KBM-7 (cell line): ENCODE measurements at regions not wholly inside any gene's neighbourhood (a gene's known extent, or its start where the extent isn't known, plus 50 kb on each side); places are given as distances from the start of the nearest gene placed in this dataset.
"Not testable (repeated sequence)": the region's sequence is repeated elsewhere in the genome, so short reads cannot be mapped to it uniquely, and the experiment has no call there.

Source experiments
- DNase-seq: peaks from one replicate; pipeline ENCODE4 v3.0.0-alpha.2; 2015
- in situ Hi-C: fragments of 300-500 bp; cut with MboI; formaldehyde crosslinking; loops from 2 replicates; pipeline ENCODE4 v1.14.3; 2020; ENCODE audit warnings: low sequenced_read_pairs, low pct_unique_long_range_greater_than_20kb, mixed read lengths

DNA sequence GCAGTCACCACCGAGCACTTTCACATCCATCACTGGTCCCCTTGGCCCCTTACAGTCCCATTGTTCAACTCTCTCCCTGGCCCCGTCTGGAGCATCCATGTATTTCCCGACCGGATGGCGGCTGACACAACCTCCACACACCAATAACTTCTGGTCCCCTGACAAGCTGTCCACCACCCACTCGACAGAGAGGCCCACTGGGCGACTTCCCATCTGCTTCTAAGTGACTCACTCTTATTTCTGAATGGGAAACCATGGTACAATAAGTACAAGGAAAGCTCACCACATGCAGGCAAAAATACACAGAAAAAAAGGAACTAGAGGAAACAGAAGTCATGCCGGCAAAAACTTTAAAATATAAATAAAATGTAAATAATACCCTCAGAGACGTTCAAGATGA, 82.9 kb upstream of the RAB12 start:
- in situ Hi-C loops, result no loop called here

DNA sequence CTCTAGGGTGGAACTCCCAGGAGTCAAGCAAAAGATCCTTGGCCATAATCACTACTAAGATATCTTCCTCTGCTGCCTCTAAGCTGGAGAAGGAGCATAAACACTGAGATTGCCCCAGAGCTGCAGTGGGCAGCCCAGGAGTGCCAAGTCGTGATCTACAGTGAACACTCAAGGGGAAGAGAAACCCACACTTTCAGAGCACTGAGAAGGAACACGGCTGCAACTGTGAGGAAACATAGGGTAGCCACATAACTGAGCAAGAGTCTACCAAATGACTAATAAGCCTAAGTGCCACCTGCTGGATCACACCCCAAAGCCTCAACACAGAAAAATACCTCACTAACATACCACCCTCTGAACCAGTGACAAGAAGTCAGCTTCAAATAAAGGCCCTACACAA, 79.6 kb upstream of the RAB12 start:
- in situ Hi-C loops, result no loop called here
- DNase-seq, result no peak

More for the DNA sequence above, 82.9 kb upstream of the RAB12 start:
- DNase-seq, result peak; percentile 13

DNA sequence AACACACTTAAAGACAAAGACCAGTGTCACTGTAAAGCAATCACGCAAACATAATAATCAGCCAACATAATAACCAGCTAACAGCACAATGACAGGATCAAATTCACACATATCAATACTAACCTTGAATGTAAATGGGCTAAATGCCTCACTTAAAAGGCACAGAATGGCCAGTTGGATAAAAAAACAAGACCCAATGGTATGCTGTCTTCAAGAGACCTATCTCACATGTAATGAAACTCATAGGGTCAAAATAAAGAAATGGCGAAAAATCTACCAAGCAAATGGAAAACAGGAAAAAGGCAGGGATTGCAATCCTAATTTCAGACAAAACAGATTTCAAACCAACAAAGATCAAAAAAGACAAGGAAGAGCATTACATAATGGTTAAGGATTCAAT, 78.2 kb upstream of the RAB12 start:
- DNase-seq, in situ Hi-C loops: not testable (repeated sequence)

DNA sequence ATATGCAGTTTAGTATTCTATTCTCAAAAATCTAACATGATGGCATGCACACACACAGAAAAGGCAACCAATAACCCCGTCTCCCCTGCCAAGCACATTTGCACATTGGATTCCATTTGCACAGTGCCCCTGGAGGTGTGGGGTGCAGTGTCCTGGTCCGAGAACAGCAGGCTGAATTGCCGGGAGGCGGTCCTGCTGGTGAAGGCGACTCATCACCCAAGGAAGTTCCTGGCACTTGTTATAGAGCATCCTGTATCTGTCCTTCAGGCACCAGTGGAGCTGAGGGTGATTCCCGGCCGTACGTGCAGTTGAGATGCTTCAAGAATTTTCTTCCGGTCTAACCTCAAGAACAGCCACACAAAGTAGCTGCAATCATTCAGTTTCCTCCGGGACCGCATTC, 73.0 kb upstream of the RAB12 start:
- no peak for DNase-seq
- in situ Hi-C loops, result no loop called here

DNA sequence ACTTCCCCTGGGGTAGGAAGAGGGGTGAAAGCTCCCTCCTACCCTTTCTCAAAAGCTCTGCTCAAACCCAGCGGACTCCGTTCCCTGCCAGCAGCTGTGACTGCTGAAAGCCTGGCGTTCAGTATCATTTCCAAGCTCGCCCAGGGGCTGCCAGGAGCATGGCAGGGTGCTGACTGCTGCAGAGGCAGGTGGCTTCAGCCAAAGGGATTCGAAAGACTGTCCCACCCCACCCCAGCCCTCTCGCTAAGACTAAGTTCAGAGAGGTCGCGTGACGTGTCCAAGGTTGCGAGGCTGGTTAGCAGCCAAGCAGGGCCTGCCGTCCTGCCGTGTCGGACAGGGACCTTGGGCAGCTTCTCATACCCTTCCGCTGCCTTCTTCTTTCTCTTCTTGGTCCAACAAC, 72.3 kb upstream of the RAB12 start:
- in situ Hi-C loops, result no loop called here
- no peak for DNase-seq

DNA sequence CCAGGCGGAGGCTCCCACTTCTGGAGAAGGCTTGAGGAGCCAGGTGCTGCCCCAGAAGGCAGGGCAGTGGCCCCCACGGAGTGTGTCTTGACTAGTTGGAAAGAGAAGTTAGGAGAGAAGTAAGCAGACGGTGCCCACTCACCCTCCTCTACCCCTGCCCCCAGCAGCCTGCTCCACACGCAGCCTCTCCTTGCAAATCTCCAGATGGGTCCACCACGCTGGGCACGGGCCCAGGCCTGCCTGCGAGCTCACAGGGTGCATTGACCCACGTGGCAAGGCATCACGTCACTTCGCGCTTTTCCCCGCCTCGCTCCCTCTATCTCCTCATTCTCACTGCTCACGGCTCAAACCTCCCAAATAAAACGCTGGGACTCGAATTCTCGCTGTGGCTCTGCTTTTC, 71.8 kb upstream of the RAB12 start:
- no peak for DNase-seq
- in situ Hi-C loops, result no loop called here

DNA sequence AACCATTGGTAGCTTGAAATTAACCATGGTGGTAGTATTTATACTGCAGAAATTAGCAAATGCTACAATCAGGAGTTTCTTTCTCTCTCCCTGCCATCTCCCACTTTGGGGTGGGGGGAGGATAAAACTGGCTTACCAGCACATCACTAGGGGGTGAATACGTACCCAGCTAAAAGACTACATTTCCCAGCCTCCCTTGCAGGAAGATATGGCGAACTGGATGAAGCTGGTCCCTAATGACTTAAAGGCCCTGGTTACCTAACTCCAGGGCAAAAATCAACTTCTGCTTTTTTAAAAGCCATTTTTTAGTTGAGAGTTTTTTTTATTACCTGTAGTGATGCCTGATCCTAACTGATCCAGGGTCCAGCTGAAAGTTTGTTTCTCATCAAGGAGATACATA, 70.3 kb upstream of the RAB12 start:
- DNase-seq, result no peak
- in situ Hi-C loops, result no loop called here

DNA sequence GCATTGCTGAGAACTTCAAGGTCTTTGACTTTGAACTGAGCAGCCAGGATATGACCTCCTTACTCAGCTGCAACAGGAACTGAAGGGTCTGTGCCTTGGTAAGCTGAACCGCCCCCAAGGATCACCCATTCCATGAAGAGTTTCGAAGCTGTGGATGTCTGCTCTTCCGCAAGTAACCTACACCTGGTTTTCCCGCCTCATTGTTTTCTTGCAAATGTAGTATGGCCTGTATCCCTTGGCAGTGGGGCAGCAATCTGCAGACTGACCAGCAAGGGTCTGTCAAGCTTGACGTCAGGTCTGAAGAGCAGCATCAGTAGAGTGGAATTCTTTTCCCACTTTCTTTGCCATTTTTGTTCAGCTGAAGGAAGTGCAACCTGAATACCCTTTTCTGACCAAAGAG, 62.6 kb upstream of the RAB12 start:
- DNase-seq, result no peak
- in situ Hi-C loops, result no loop called here

DNA sequence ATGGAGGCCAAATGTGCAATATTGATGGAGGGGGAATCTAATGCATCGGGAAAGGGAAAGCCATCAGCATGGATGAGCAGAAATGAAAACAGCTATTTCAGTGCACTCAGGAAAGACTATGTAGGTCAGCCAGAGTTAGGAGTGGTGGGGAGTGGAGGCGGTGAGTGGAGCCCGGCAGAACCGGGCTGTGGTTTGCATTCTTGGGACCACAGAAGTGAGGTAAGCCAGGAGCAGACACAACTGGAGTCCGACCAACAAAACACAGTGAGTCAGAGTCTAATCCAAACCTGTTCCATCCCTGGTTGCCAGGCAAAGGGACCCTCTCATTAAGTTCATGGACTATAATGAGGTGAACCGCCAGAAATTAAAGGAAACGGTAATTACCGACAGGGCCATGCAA, 61.1 kb upstream of the RAB12 start:
- in situ Hi-C loops, result no loop called here
- DNase-seq, result no peak

DNA sequence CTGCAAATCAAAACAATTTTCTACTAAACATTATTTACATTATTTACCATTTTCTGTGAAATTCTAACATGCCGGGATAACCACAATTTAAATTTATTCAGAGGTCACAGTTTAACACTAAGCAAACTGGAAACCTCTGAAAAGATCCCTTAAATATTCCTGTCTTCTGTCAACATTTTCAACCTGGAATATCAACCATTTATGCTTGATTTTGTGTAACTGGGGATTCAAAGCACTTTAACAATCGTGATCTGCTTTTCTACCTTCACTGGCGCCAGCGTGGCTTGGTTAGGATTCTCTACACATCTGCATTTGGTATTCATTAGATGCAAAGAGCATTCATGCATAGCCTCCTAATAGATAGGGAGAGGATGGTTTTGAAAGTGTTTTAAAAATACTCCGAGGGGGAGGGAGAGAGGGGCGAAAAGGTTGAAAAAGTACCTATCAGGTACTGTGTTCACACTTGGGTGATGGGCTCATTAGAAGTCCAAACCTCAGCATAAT, 59.9 kb upstream of the RAB12 start:
- DNase-seq, result no peak
- in situ Hi-C loops, result no loop called here

DNA sequence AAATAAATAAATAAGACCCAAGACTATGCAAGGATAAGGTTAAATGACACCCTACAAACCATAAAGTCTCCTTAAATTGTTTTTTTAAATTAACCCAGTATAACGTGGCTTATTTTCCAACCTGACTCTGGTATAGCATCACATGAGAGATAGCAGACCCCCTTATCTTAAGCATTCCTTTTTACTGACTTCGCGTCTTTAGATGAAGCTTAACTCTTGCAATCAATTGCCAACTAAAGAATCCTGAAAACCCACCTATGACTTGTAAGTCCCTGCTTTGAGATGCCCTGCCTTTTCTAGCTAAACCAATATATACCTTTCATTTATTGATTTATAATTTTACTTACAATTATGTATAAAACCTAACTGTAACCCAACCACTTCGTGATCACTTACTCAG, 57.1 kb upstream of the RAB12 start:
- DNase-seq, result no peak
- in situ Hi-C loops, result no loop called here

DNA sequence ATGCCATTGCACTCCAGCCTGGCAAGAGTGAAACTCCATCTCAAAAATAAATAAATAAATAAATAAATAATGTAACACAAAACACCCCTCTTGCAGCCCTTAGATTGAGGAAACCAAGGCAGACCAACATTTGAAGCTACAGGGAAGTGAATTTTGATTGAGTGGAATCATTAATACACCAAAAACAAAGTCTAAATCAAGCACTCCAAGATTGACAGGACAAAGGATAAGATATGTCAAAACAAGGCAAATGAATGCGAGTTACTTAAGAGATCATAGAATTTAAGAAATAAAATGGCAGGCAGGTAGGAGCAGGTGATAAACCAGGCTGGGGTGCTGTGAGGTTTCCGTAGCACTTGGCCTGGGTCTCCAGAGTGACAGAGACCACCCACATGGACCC, 54.9 kb upstream of the RAB12 start:
- in situ Hi-C loops, result no loop called here
- DNase-seq, result no peak

DNA sequence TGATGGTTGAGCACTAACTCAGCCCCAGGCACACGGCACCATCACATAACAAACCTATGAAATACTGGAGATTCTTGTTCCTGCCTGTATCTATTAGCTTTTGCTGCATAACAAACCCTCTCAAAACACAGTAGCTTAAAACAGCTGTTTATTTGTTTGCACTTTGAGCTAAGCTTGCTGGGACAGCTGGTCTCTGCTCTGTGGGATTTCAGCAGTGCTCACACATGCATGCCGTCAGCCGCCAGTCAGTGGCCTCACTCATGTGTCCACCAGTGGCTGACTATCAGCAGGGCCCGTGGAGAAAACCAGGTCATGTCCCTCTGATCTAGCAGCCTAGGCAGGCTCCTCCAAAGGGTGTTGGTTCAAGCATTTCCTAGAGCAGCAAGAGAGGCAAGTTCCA, 52.8 kb upstream of the RAB12 start:
- DNase-seq, result no peak
- in situ Hi-C loops, result no loop called here
